DND-41 (cell line): ENCODE measurements at regions not wholly inside any gene's neighbourhood (a gene's known extent, or its start where the extent isn't known, plus 50 kb on each side); places are given as distances from the start of the nearest gene placed in this dataset.

Experiments
- EZH2 ChIP-seq: IDR thresholded peaks from 3 replicates; pipeline ENCODE4 v1.6.1; 2012; ENCODE audit warnings: borderline replicate concordance, low read depth, mild to moderate bottlenecking, moderate library complexity, low read length, inconsistent platforms; ENCODE audit not compliant: severe bottlenecking
- TF ChIP-seq, protein P1 (sequence below): IDR thresholded peaks from 2 replicates; pipeline ENCODE4 v1.5.1; 2012; ENCODE audit warnings: borderline replicate concordance, low read length, moderate library complexity, mild to moderate bottlenecking; ENCODE audit not compliant: poor library complexity, severe bottlenecking; ENCODE audit errors: extremely low read depth

DNA sequence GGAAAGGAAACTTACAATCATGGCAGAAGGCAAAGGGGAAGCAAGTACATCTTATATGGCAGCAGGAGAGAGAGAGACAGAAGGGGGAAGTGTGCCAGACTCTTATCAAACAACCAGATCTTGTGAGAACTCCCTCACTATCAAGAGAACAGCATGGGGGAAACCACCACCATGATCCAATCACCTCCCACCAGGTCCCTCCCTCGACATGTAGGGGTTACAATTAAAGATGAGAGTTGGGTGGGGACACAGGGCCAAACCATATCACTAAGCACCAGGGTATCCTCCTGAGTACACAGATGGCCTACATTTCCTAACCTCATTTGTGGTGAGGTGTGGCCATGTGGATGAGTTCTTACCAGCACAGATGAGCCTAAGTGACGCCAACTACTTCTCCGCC, 348.6 kb upstream of the ZFHX3 start:
- TF ChIP-seq EZH2 = no peak
- TF ChIP-seq, protein P1, sequence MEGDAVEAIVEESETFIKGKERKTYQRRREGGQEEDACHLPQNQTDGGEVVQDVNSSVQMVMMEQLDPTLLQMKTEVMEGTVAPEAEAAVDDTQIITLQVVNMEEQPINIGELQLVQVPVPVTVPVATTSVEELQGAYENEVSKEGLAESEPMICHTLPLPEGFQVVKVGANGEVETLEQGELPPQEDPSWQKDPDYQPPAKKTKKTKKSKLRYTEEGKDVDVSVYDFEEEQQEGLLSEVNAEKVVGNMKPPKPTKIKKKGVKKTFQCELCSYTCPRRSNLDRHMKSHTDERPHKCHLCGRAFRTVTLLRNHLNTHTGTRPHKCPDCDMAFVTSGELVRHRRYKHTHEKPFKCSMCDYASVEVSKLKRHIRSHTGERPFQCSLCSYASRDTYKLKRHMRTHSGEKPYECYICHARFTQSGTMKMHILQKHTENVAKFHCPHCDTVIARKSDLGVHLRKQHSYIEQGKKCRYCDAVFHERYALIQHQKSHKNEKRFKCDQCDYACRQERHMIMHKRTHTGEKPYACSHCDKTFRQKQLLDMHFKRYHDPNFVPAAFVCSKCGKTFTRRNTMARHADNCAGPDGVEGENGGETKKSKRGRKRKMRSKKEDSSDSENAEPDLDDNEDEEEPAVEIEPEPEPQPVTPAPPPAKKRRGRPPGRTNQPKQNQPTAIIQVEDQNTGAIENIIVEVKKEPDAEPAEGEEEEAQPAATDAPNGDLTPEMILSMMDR = no peak
